B cell (primary cell): ENCODE measurements at regions not wholly inside any gene's neighbourhood (a gene's known extent, or its start where the extent isn't known, plus 50 kb on each side); places are given as distances from the start of the nearest gene placed in this dataset.

ENCODE experiments used
- ATAC-seq: fragments of 200-7000 bp; cut with Tn5 transposase; one replicate; pipeline ENCODE4 v1.10.0; 2021; ENCODE audit warnings: low read depth, mild to moderate bottlenecking, moderate number of reproducible peaks, moderate library complexity
- CTCF ChIA-PET: fragments of 350-600 bp; sonication (Branson Sonifier 250); formaldehyde crosslinking; loops from one replicate; lab custom pipeline; 2021; ENCODE audit warnings: antibody characterized with exemption, inconsistent platforms; lab: Charles Lee
- POLR2A ChIA-PET: fragments of 350-600 bp; sonication (Branson Sonifier 250); formaldehyde crosslinking; loops from one replicate; lab custom pipeline; 2021; ENCODE audit warnings: antibody characterized with exemption; lab: Charles Lee
- DNase-seq: peaks from one replicate; pipeline ENCODE4 v3.0.0; 2013
- H2AFZ ChIP-seq: 2 replicates; pipeline ENCODE4 v1.6.1; 2012; ENCODE audit warnings: mild to moderate bottlenecking, low read depth, low read length; ENCODE audit not compliant: insufficient read depth, poor library complexity, severe bottlenecking
- H3K27ac ChIP-seq, 2 donors: 1 replicate in 1 of 2; 2 replicates in 1 of 2; pipeline ENCODE4 v1.5.1; 2012 to 2013; ENCODE audit warnings: low read length in 2 of 2, mild to moderate bottlenecking in 2 of 2, moderate library complexity in 1 of 2
- H3K27me3 ChIP-seq, 4 experiments: fragments of 200-600 bp in 1 of 4; sonication (generic) in 1 of 4; replicated peaks in 1 of 4; 1 replicate in 2 of 4; 2 replicates in 2 of 4; pipeline versions ENCODE4 v1.6.1 to v1.7.0; 2013 to 2016; ENCODE audit warnings: low read length in 3 of 4, mild to moderate bottlenecking in 2 of 4, mixed read lengths in 1 of 4, moderate library complexity in 1 of 4; ENCODE audit not compliant: insufficient read depth in 4 of 4, control insufficient read depth in 3 of 4; ENCODE audit errors: control extremely low read depth in 1 of 4
- H3K36me3 ChIP-seq, 2 experiments: replicated peaks in 1 of 2; 1 replicate in 1 of 2; 2 replicates in 1 of 2; pipeline versions ENCODE4 v1.6.1 to v1.7.1; 2013; ENCODE audit warnings: low read length in 1 of 2; ENCODE audit not compliant: insufficient read depth in 2 of 2, control insufficient read depth in 1 of 2; ENCODE audit errors: control extremely low read depth in 1 of 2, extremely low read depth in 1 of 2
- H3K4me1 ChIP-seq, 2 donors: fragments of 200-600 bp in 1 of 2; sonication (generic) in 1 of 2; 1 replicate in 1 of 2; 2 replicates in 1 of 2; pipeline versions ENCODE4 v1.5.1 to v1.6.1; 2013 to 2017; ENCODE audit warnings: low read length in 2 of 2; ENCODE audit not compliant: control insufficient read depth in 2 of 2, insufficient read depth in 2 of 2
- H3K4me2 ChIP-seq: replicated peaks from 2 replicates; pipeline ENCODE3; 2012; ENCODE audit warnings: mild to moderate bottlenecking, low read depth, low read length; ENCODE audit not compliant: poor library complexity, severe bottlenecking
- H3K4me3 ChIP-seq, 5 experiments: fragments of 200-600 bp in 1 of 5; sonication (generic) in 1 of 5; 1 replicate in 3 of 5; 2 replicates in 2 of 5; pipeline versions ENCODE4 v1.5.1 to v1.7.0; 2011 to 2016; ENCODE audit warnings: low read length in 4 of 5, mild to moderate bottlenecking in 4 of 5, low read depth in 2 of 5, control low read depth in 1 of 5, moderate library complexity in 1 of 5; ENCODE audit not compliant: insufficient read depth in 1 of 5; ENCODE audit errors: control extremely low read depth in 1 of 5, extremely low read depth in 1 of 5
- H3K79me2 ChIP-seq: fragments of 200-600 bp; sonication (generic); one replicate; pipeline ENCODE4 v1.6.0; 2016; ENCODE audit warnings: low read length; ENCODE audit not compliant: control insufficient read depth, insufficient read depth
- H3K9ac ChIP-seq: fragments of 200-600 bp; sonication (generic); 2 replicates; pipeline ENCODE4 v1.6.1; 2017; ENCODE audit warnings: mild to moderate bottlenecking, low read length, moderate library complexity
- H3K9me3 ChIP-seq, 3 donors: one replicate each; pipeline versions ENCODE4 v1.6.1 to v1.7.1; 2013; ENCODE audit warnings: low read length in 2 of 3; ENCODE audit not compliant: control insufficient read depth in 2 of 3, insufficient read depth in 1 of 3; ENCODE audit errors: control extremely low read depth in 1 of 3
- H4K20me1 ChIP-seq: 2 replicates; pipeline ENCODE4 v1.6.0; 2012; ENCODE audit warnings: mild to moderate bottlenecking, low read length; ENCODE audit not compliant: insufficient read depth, control insufficient read depth, poor library complexity, severe bottlenecking
- H3K27ac Mint-ChIP-seq: one replicate; pipeline ENCODE4 v1.8.0; 2021; ENCODE audit warnings: mixed read lengths
- H3K27me3 Mint-ChIP-seq: one replicate; pipeline ENCODE4 v1.8.0; 2021; ENCODE audit warnings: mixed read lengths
- H3K4me1 Mint-ChIP-seq: one replicate; pipeline ENCODE4 v1.8.0; 2021; ENCODE audit warnings: mixed read lengths
- H3K4me3 Mint-ChIP-seq: one replicate; pipeline ENCODE4 v1.8.0; 2021; ENCODE audit warnings: mixed read lengths
- H3K9me3 Mint-ChIP-seq: one replicate; pipeline ENCODE4 v1.8.0; 2022; ENCODE audit warnings: mixed read lengths; ENCODE audit not compliant: insufficient read depth
- CTCF ChIP-seq: fragments of 200-600 bp; IDR thresholded peaks from one replicate; pipeline ENCODE4 v1.8.0; 2022; ENCODE audit warnings: antibody characterized with exemption, mild to moderate bottlenecking
- EZH2 ChIP-seq: IDR thresholded peaks from 2 replicates; pipeline ENCODE4 v1.6.1; 2012; ENCODE audit warnings: borderline replicate concordance, low read depth, mild to moderate bottlenecking, moderate library complexity, low read length; ENCODE audit not compliant: insufficient read depth, poor library complexity, severe bottlenecking
- WGBS: methylation state at CpG from one replicate; pipeline ENCODE4 v1.1.5; 2013; ENCODE audit warnings: missing lambda C conversion rate; ENCODE audit not compliant: insufficient coverage; 5-methylcytosine and 5-hydroxymethylcytosine counted together
- intact Hi-C: fragments of 100-400 bp; cut with micrococcal nuclease; formaldehyde crosslinking; loops from one replicate; pipeline ENCODE4 v1.10.0; 2022

- WGBS, result 60% methylated on average over 1 of the region's 6 CpGs
Measured at GRCh38 chr3:181276358-181276896, 286.9 kb upstream of the DNAJC19 start.

GRCh38 chr3:181274025-181274424 is 284.5 kb upstream of the DNAJC19 start:
- intact Hi-C loops, result no loop called here
- WGBS, result no CpG with 5 or more reads among the region's 1 CpG
- DNase-seq (no peak), ATAC-seq (no peak)
- H3K4me1 ChIP-seq, result no peaks in the 10 kb centered on the region
- no peak overlapping the region for H3K27ac ChIP-seq
- H4K20me1 ChIP-seq, result no peaks in the 10 kb centered on the region
- no peak overlapping the region for H2AFZ ChIP-seq
- H3K79me2 ChIP-seq, result no peaks in the 10 kb centered on the region
- H3K27me3 ChIP-seq, result no peaks in the 10 kb centered on the region
- H3K4me3 ChIP-seq, result no peak overlapping the region
- no peaks in the 10 kb centered on the region for H3K9me3 ChIP-seq
- Mint-ChIP-seq H3K27ac (no peak overlapping the region), H3K27me3 (peaks cover 13% of the 10 kb centered on the region), H3K4me1 (no peaks in the 10 kb centered on the region), H3K9me3 (no peaks in the 10 kb centered on the region), H3K4me3 (no peak overlapping the region)
- H3K36me3 ChIP-seq, result no peaks in the 10 kb centered on the region
- TF ChIP-seq EZH2, result no peak
- TF ChIP-seq CTCF, result no peak
- ChIA-PET POLR2A (no interaction called here), CTCF (no interaction called here)
- no peak overlapping the region for H3K4me2 ChIP-seq
- no peak overlapping the region for H3K9ac ChIP-seq

More at GRCh38 chr3:181276358-181276896, 286.9 kb upstream of the DNAJC19 start:
- no peak overlapping the region for H2AFZ ChIP-seq
- H3K79me2 ChIP-seq, result no peaks in the 10 kb centered on the region
- H4K20me1 ChIP-seq, result no peaks in the 10 kb centered on the region
- H3K27me3 ChIP-seq, result no peaks in the 10 kb centered on the region
- no peaks in the 10 kb centered on the region for H3K9me3 ChIP-seq
- H3K4me2 ChIP-seq, result no peak overlapping the region
- H3K4me1 Mint-ChIP-seq, result no peaks in the 10 kb centered on the region
- no peak overlapping the region for H3K27ac Mint-ChIP-seq
- no peak for TF ChIP-seq CTCF
- TF ChIP-seq EZH2, result no peak
- H3K4me3 Mint-ChIP-seq, result no peak overlapping the region
- ChIA-PET CTCF (interaction anchor here (0.5 to 0.7 kb wide), 2 partner anchors 1862 to 1990 kb away, joined by 3 to 6 read pairs; no protein-coding TSS in a partner anchor), POLR2A (no interaction called here)
- H3K4me3 ChIP-seq, result no peak overlapping the region
- no peaks in the 10 kb centered on the region for H3K9me3 Mint-ChIP-seq
- no peak overlapping the region for H3K27ac ChIP-seq
- H3K4me1 ChIP-seq, result no peaks in the 10 kb centered on the region
- H3K36me3 ChIP-seq, result no peaks in the 10 kb centered on the region
- peaks cover 5% of the 10 kb centered on the region for H3K27me3 Mint-ChIP-seq
- ATAC-seq, result no peak
- intact Hi-C loops, result no loop called here
- H3K9ac ChIP-seq, result no peak overlapping the region
- DNase-seq, result no peak
